ENCODE measurements at regions not wholly inside any gene's neighbourhood (a gene's known extent, or its start where the extent isn't known, plus 50 kb on each side); places are given as distances from the start of the nearest gene placed in this dataset.

DNA sequence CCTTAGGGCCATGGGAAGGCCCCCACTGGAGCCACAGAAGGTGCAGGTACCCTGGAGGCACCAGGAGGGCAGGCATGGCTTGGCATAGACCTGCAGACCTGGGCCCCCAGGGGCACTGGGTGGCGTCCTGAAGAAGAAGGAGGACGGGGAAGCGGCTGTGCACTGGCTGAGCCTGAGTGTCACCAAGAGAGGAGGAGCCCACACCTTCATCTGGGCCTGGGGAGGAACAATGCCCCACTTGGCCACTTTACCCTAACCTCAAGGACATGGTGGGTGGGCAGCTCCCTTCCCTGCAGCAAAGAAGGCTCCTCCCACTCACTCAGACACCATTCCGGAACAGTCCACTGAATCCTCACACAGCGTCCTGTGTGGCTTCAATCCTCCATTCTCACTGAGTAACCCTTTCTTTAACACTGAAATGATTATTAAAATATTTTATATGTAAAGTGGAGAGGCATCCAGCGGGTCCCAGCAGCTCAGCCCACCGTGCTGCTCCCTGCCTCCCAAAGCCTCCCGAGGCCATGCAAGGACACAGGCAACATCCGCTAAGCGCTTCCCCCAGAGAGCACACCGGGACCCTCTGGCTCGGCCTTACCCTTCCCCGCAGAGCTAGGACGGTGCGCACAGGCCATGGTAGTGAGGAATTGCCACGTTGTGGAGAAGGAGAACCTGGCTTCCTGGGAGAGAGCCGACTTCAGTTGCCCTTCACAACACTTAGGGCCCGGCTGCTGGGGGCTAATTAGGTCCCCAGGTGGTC, 516.7 kb upstream of the MGMT start:
- Histone ChIP-seq H3K27me3 (no peaks in the 10 kb centered on the region), H3K36me3 (no peaks in the 10 kb centered on the region), H3K27ac (no peak overlapping the region), H3K4me1 (ENCODE audit: insufficient read depth) (no peaks in the 10 kb centered on the region), H3K9me3 (no peaks in the 10 kb centered on the region), H3K4me3 (no peak overlapping the region)
- DNase-seq = no peak
- intact Hi-C loops (cut with DNase I) = no loop called here
- 83 to 86% (median 83%) methylated on average over 18 of the region's 18 CpGs for WGBS, 3 donors
- TF ChIP-seq POLR2A (IDR thresholded peaks at IDR 0.05) (no peak), EP300 (IDR thresholded peaks at IDR 0.05) (no peak)
- TF ChIP-seq, protein P1, sequence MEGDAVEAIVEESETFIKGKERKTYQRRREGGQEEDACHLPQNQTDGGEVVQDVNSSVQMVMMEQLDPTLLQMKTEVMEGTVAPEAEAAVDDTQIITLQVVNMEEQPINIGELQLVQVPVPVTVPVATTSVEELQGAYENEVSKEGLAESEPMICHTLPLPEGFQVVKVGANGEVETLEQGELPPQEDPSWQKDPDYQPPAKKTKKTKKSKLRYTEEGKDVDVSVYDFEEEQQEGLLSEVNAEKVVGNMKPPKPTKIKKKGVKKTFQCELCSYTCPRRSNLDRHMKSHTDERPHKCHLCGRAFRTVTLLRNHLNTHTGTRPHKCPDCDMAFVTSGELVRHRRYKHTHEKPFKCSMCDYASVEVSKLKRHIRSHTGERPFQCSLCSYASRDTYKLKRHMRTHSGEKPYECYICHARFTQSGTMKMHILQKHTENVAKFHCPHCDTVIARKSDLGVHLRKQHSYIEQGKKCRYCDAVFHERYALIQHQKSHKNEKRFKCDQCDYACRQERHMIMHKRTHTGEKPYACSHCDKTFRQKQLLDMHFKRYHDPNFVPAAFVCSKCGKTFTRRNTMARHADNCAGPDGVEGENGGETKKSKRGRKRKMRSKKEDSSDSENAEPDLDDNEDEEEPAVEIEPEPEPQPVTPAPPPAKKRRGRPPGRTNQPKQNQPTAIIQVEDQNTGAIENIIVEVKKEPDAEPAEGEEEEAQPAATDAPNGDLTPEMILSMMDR (IDR thresholded peaks at IDR 0.05) = no peak

DNA sequence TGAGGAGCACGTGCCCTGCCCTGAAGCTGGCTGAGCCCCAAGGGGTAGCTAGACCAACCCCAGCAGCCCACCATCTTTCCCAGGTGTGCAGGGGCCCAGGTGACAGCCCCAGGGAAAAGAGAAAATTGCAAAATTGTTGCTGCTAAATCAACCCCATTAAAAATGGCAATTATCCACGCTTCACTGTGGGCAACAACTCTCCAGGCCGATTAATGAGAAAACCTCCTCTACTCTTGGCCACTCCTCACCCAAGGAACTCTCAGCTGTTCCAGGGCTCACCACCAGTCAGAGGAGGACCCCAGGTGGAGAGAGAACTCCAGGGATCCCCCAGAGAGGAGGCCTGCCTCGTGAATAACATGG, 516.1 kb upstream of the MGMT start:
- H3K4me3 ChIP-seq = no peak overlapping the region
- no peaks in the 10 kb centered on the region for H3K9me3 ChIP-seq
- TF ChIP-seq POLR2A (IDR thresholded peaks at IDR 0.05) (no peak), EP300 (IDR thresholded peaks at IDR 0.05) (no peak)
- TF ChIP-seq, protein P1 (IDR thresholded peaks at IDR 0.05) = no peak
- no peaks in the 10 kb centered on the region for H3K36me3 ChIP-seq
- no peaks in the 10 kb centered on the region for H3K4me1 ChIP-seq (ENCODE audit: insufficient read depth)
- DNase-seq = no peak
- H3K27ac ChIP-seq = no peak overlapping the region
- WGBS, 3 donors = 75 to 81% (median 80%) methylated on average over 4 of the region's 4 CpGs
- H3K27me3 ChIP-seq = no peaks in the 10 kb centered on the region
- intact Hi-C loops (cut with DNase I) = no loop called here

- Histone ChIP-seq H3K36me3 (no peaks in the 10 kb centered on the region), H3K27ac (no peak overlapping the region), H3K27me3 (no peaks in the 10 kb centered on the region), H3K9me3 (no peaks in the 10 kb centered on the region), H3K4me1 (ENCODE audit: insufficient read depth) (no peaks in the 10 kb centered on the region), H3K4me3 (no peak overlapping the region)
- TF ChIP-seq POLR2A (IDR thresholded peaks at IDR 0.05) = no peak
- intact Hi-C loops (cut with DNase I) = no loop called here
- DNase-seq = no peak
- WGBS, 3 donors = 90 to 94% (median 93%) methylated on average over 8 of the region's 8 CpGs
Measured at GRCh38 chr10:128952856-128953255, 514.2 kb upstream of the MGMT start.

DNA sequence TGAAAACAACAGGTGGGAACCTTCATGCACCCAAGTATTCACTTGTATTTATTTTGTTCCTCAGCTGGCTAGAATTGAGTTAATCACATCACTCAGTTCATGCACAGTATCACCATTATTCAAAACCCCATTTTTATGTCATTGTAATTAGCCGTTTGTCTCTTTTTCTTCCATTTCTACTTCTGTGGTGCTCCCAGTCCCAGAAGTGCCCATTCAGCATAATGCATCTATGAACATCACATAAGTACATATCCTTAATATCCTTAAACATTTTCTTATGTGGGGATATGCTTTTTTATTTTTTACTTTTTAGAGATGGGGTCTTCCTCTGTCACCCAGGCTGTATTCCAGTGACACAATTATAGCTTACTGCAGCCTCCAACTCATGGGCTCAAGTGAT, 510.9 kb upstream of the MGMT start:
- intact Hi-C loops (cut with DNase I) = no loop called here
- 24 to 47% (median 40%) methylated on average over 1 of the region's 1 CpG for WGBS, 3 donors
- Histone ChIP-seq H3K9me3 (no peaks in the 10 kb centered on the region), H3K36me3 (no peaks in the 10 kb centered on the region), H3K4me1 (ENCODE audit: insufficient read depth) (no peaks in the 10 kb centered on the region), H3K27me3 (no peaks in the 10 kb centered on the region), H3K27ac (no peak overlapping the region), H3K4me3 (no peak overlapping the region)
- no peak for DNase-seq
- TF ChIP-seq EP300 (IDR thresholded peaks at IDR 0.05) (no peak), POLR2A (IDR thresholded peaks at IDR 0.05) (no peak)
- TF ChIP-seq, protein P1 (IDR thresholded peaks at IDR 0.05) = no peak

GRCh38 chr10:128957221-128957620, 509.8 kb upstream of the MGMT start:
- H3K36me3 ChIP-seq = no peaks in the 10 kb centered on the region
- no peak overlapping the region for H3K4me3 ChIP-seq
- DNase-seq = no peak
- no peak overlapping the region for H3K27ac ChIP-seq
- H3K27me3 ChIP-seq = no peaks in the 10 kb centered on the region
- TF ChIP-seq, protein P1 (IDR thresholded peaks at IDR 0.05) = no peak
- TF ChIP-seq POLR2A (IDR thresholded peaks at IDR 0.05) (no peak), EP300 (IDR thresholded peaks at IDR 0.05) (no peak)
- WGBS, 3 donors = 47 to 59% (median 48%) methylated on average over 4 of the region's 4 CpGs
- intact Hi-C loops (cut with DNase I) = no loop called here
- no peaks in the 10 kb centered on the region for H3K4me1 ChIP-seq (ENCODE audit: insufficient read depth)
- H3K9me3 ChIP-seq = no peaks in the 10 kb centered on the region

All from ovary (tissue), 7 donors.